GM19438 (cell line): ENCODE measurements at regions not wholly inside any gene's neighbourhood (a gene's known extent, or its start where the extent isn't known, plus 50 kb on each side); places are given as distances from the start of the nearest gene placed in this dataset.
"Not testable (repeated sequence)": the region's sequence is repeated elsewhere in the genome, so short reads cannot be mapped to it uniquely, and the experiment has no call there.

Source experiments
- ATAC-seq: cut with Tn5 transposase; IDR thresholded peaks from one replicate; pipeline ENCODE4 v1.9.1; 2021; ENCODE audit warnings: low read depth; ENCODE audit not compliant: unreplicated experiment

- ATAC-seq, result no peak
These were observed 142.5 kb upstream of the TRPC4 start for GRCh38 chr13:38012096-38012495.

DNA sequence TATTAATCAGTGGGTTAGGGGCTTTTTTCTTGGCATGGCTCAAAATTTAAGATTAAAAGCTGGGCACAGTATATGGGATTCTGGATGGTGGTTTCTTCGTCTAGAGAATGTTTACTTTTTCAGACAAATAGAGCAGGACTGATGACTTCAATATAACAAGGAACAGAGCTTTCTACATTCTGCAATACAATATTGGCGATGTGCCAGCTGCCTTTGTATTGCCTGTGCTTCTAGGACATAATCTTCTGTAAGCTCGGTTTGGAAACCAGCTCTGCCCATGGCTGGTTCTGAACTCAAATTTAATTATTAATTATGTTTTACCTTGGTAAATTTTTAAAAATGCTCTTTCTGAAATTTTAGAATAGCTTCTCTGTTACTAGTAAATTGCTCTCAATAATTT lies 139.1 kb upstream of the TRPC4 start:
- no peak for ATAC-seq

GRCh38 chr13:38002606-38003005 lies 133.0 kb upstream of the TRPC4 start:
- no peak for ATAC-seq

DNA sequence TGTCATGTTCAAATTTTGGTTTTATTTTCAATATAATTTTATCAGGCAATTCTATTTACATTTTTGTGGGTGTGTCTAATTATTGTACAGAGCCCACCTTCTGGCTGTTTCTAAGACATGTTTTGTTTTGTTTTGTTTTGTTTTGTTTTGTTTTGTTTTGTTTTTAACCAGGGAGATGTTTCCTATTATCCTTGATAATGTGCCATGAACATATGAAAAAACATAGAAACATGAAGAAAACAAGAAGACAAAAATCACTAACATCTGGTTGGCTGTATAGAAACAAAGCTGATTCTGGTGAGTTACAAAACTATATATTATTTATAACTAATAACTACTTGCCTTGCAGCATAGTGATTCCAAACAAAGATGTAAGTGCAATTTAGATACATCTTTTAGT lies 128.1 kb upstream of the TRPC4 start:
- no peak for ATAC-seq

DNA sequence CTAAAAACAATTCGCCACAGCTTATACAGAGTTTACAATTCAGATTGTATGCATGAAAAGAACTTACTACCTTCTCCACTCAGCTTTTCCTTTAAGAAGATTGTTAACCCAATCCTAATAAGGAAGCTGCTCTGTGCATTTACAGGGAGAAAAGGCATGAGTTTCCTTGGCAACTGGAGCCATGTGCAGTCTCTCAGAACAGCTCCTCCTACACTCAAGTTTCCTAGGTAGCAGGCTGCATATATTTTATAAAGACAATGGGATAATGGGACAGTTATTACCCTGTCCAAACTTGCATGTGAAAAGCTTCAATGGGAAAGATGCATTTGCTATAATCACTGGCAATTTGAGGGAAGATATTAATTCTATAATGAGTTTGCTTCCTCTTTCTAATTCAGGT lies 125.5 kb upstream of the TRPC4 start:
- no peak for ATAC-seq

DNA sequence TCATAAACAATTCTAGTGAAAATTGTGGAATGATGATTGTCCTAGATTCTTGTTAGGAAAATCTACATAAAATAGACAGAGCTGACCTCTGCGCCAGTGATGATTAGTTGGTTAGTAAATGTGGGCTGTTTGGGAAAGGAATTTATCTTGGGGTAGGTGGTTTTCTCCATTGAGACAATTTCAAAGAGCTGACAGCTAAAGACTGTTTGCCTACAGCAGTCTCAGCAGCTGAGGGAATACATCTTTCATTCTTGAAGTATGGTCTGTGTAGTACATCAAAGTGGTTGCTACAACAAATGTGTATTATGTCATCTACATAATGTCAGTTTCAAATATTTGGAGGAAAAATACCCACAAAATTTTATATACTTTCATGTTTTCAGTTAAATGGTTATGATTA lies 117.2 kb upstream of the TRPC4 start:
- no peak for ATAC-seq

GRCh38 chr13:37985281-37985680 lies 115.7 kb upstream of the TRPC4 start:
- ATAC-seq, result no peak

DNA sequence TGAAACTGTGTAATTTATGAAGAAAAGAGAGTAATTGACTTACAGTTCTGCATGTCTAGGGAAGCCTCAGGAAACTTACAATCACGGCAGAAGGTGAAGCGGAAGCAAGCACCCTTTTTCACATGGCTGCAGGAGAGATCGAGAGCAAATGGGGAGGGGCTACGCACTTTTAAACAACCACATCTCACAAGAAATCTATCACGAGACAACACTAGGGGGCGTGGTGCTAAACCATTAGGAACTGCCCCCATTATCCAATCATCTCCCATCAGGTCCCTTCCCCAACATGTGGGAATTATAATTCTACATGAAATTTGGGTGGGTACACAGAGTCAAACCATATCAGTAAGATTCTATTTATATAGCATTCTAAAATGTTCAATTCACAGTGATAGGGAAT lies 114.8 kb upstream of the TRPC4 start:
- no peak for ATAC-seq

DNA sequence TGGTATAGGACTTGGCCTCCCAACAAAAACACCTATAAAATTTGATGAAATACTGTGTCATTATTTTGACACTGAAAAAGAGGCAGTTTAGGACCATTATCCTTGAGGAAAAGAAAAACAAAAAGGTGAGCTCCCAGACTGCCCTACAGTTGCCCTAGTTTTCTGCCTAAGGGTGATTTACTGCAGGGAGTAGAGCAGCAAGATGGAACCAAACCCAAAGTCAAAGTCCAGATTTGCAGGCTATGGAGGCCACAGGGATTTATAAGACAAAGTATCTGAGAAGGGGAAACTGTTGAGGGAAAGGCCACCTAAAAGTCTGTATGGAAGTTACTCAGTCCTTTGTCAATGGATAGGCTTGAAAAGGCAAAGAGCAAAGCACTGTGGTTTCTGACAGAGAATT lies 112.4 kb upstream of the TRPC4 start:
- ATAC-seq, result no peak

DNA sequence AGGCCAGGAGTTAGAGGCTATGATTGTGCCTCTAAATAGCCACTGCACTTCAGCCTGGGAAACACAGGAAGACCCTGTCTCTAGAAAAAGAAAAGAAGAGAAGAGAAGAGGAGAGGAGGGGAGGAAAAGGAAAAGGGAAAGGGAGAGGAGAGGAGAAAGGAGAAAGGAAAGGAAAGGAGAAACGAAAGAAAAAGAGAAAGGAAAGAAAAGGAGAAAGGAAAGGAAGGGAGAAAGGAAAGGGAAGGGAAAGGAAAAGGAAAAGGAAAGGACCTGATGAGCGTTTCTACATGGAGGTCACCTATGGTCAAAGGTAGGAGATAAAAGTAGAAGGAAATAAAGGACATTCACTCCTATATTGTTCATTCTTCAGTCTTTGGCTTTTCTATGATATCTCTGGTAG lies 109.1 kb upstream of the TRPC4 start:
- no peak for ATAC-seq

GRCh38 chr13:37968555-37968954 lies 99.0 kb upstream of the TRPC4 start:
- no peak for ATAC-seq

DNA sequence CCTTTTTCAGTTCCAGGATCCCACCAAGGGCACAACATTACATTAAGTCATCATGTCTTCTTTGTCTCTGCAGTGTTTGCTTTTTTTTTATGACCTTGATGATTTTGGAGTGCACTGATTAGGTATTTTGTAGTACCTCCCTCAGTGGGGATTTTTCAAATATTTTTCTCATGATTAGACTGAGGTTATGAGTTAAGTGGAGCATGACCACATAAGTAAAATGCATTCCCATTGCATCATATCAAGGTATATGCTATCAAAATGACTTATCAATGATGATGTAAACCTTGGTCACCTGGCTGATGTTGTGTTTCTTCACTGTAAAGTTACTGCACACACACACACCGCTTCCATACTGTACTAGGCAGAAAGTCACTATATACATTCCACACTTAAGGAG lies 96.7 kb upstream of the TRPC4 start:
- ATAC-seq, result no peak

GRCh38 chr13:37960427-37960826 lies 90.9 kb upstream of the TRPC4 start:
- ATAC-seq, result no peak

- ATAC-seq, result no peak
These were observed 89.7 kb upstream of the TRPC4 start for GRCh38 chr13:37959284-37959683.

GRCh38 chr13:37956536-37956935 lies 87.0 kb upstream of the TRPC4 start:
- no peak for ATAC-seq

- not testable (repeated sequence) for ATAC-seq
These were observed 85.0 kb upstream of the TRPC4 start for GRCh38 chr13:37954597-37954996.

DNA sequence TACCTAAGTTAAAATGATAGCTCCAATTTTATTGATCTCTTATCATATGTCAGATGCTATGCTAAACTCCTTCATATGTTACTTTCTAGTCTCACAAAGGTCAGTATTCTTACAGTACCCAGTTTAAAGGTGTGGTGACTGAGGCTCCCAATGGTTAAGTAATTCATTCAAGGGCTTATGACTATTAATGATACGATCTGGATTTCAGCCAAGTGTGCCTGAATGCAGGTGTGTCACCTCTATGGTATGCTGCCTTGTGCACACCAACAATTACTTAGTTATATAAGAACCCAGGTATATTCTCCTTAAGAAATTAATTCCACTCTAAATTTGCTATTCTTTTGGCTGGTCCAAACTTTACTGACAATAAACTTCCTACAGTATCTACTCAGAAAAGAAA lies 84.6 kb upstream of the TRPC4 start:
- ATAC-seq, result no peak

GRCh38 chr13:37953696-37954095 lies 84.1 kb upstream of the TRPC4 start:
- ATAC-seq, result no peak

- no peak for ATAC-seq
These were observed 80.4 kb upstream of the TRPC4 start for GRCh38 chr13:37950016-37950415.

GRCh38 chr13:37947419-37948140 lies 78.0 kb upstream of the TRPC4 start:
- no peak for ATAC-seq

DNA sequence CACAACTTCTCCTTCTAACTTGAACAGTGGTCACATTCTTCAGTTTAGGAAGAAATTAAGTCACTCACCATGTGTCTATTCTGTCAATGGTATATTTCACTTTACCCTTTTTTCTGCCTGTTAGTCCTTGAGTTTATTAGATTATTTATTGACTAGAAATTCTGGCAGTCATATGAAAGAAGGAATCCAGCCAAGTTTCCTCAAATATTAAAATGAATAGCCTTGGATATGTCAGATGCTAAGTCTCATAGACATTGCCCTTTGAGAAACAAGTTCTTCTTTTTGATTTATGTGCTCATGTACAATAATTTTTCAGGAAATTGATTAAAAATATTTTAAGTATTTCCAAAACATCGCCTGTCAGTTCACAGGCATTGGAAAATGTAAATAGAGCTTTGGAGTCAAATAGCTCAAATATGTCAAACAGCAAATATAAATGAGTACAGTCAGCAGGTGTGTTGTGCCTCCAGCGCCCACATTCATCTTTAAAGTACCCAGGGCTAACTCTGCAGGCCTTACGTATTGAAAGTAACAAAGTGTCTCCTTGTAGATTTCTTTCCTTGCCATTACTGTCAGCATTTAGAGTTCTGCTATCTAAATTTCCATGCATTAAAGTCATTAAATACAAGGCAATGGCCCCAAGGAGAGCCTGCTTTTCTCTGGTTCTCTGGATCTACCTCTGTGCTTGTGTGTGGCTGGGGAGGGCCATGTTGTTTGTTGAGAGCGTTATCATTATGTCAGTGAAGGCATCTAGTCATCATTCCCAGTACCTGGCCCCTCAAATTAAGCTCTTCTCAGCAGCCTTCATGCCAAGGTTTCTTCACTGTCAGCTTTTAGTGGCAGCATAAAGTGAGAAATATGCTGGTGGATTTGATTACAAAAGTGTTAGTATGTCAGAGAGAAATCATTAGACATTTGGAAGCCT lies 76.3 kb upstream of the TRPC4 start:
- no peak for ATAC-seq

DNA sequence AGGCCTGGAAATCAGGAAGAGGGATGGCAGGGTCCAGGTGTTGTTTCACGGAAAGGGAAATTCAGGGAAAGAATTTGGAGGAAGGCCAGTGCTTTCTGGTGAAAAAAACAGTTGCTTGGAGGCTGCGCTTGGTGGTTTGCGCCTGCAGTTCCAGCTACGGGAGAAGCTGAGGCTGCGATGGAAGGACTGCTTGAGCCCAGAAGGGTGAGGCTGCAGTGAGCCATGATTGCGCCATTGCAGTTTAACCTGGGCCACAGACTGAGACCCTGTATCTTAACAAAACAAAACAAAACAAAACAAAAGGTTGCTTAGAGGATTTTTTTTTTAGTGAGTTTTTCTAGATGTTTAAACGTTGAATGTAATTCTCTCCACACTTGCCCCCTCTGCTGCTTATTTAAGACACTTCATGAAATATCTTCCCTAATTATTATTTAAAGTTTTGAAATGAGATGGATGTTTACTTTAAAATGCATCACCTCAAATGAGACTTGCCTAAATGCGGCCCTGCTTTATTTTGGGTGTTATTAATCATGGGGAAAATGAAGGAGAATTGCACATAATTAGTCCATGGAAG lies 75.4 kb upstream of the TRPC4 start:
- ATAC-seq, result no peak
